Astrocyte of the cerebellum (primary cell): ENCODE measurements at regions not wholly inside any gene's neighbourhood (a gene's known extent, or its start where the extent isn't known, plus 50 kb on each side); places are given as distances from the start of the nearest gene placed in this dataset.

ENCODE experiments used
- DNase-seq: peaks from one replicate; pipeline ENCODE4 v3.0.0-alpha.2; 2011; ENCODE audit warnings: low read depth
- H3K4me3 ChIP-seq: 2 replicates; pipeline ENCODE4 v1.5.1; 2011; ENCODE audit warnings: mild to moderate bottlenecking, low read depth, low read length, moderate library complexity
- CTCF ChIP-seq: IDR thresholded peaks from 2 replicates; pipeline ENCODE4 v1.5.1; 2012; ENCODE audit warnings: low read length, low read depth, moderate library complexity, mild to moderate bottlenecking; ENCODE audit errors: missing control alignments
- in situ Hi-C: cut with HindIII; loops from 2 replicates; pipeline ENCODE4 v1.10.0; 2017; ENCODE audit warnings: low sequenced_read_pairs

GRCh38 chr14:101153691-101154090, 250.2 kb upstream of the RTL1 start:
- no peak for DNase-seq
- no peak for TF ChIP-seq CTCF
- H3K4me3 ChIP-seq: no peak overlapping the region
- in situ Hi-C loops: no loop called here

GRCh38 chr14:101155575-101155974, 252.1 kb upstream of the RTL1 start:
- in situ Hi-C loops: no loop called here
- no peak for DNase-seq
- no peak for TF ChIP-seq CTCF
- H3K4me3 ChIP-seq: no peak overlapping the region

- no peak for TF ChIP-seq CTCF
- no peak for DNase-seq
- in situ Hi-C loops: no loop called here
- no peak overlapping the region for H3K4me3 ChIP-seq
Measured at GRCh38 chr14:101167428-101167827, 263.9 kb upstream of the RTL1 start.

GRCh38 chr14:101169267-101169666, 265.7 kb upstream of the RTL1 start:
- no peak overlapping the region for H3K4me3 ChIP-seq
- no peak for TF ChIP-seq CTCF
- in situ Hi-C loops: no loop called here
- no peak for DNase-seq

- DNase-seq: no peak
- TF ChIP-seq CTCF: no peak
- no peak overlapping the region for H3K4me3 ChIP-seq
- in situ Hi-C loops: no loop called here
Measured at GRCh38 chr14:101171650-101172049, 268.1 kb upstream of the RTL1 start.

GRCh38 chr14:101173698-101174521, 270.4 kb upstream of the RTL1 start:
- in situ Hi-C loops: no loop called here
- DNase-seq: no peak
- no peak for TF ChIP-seq CTCF
- no peak overlapping the region for H3K4me3 ChIP-seq
